ENCODE measurements at regions not wholly inside any gene's neighbourhood (a gene's known extent, or its start where the extent isn't known, plus 50 kb on each side); places are given as distances from the start of the nearest gene placed in this dataset.

GRCh38 chr5:4896328-4896727 lies 243.8 kb upstream of the ADAMTS16 start:
- TF ChIP-seq CTCF (IDR thresholded peaks at IDR 0.05; ENCODE audit: control insufficient read depth, insufficient read depth, low read depth, low read length, missing control alignments) = no peak
- H3K4me3 ChIP-seq (ENCODE audit: control insufficient read depth, low read depth, low read length) = no peak overlapping the region
- no peak for DNase-seq (ENCODE audit: low read depth)

GRCh38 chr5:4901305-4901811 lies 238.8 kb upstream of the ADAMTS16 start:
- H3K4me3 ChIP-seq (ENCODE audit: control insufficient read depth, low read depth, low read length) = no peak overlapping the region
- no peak for TF ChIP-seq CTCF (IDR thresholded peaks at IDR 0.05; ENCODE audit: control insufficient read depth, insufficient read depth, low read depth, low read length, missing control alignments)
- DNase-seq (ENCODE audit: low read depth) = no peak

GRCh38 chr5:4901924-4902323 lies 238.2 kb upstream of the ADAMTS16 start:
- no peak for DNase-seq (ENCODE audit: low read depth)
- TF ChIP-seq CTCF (IDR thresholded peaks at IDR 0.05; ENCODE audit: control insufficient read depth, insufficient read depth, low read depth, low read length, missing control alignments) = no peak
- no peak overlapping the region for H3K4me3 ChIP-seq (ENCODE audit: control insufficient read depth, low read depth, low read length)

GRCh38 chr5:4905674-4906520 lies 234.2 kb upstream of the ADAMTS16 start:
- no peak for DNase-seq (ENCODE audit: low read depth)
- TF ChIP-seq CTCF (IDR thresholded peaks at IDR 0.05; ENCODE audit: control insufficient read depth, insufficient read depth, low read depth, low read length, missing control alignments) = peak; percentile 9
- H3K4me3 ChIP-seq (ENCODE audit: control insufficient read depth, low read depth, low read length) = no peak overlapping the region

GRCh38 chr5:4906786-4907185 lies 233.3 kb upstream of the ADAMTS16 start:
- no peak for DNase-seq (ENCODE audit: low read depth)
- no peak overlapping the region for H3K4me3 ChIP-seq (ENCODE audit: control insufficient read depth, low read depth, low read length)
- TF ChIP-seq CTCF (IDR thresholded peaks at IDR 0.05; ENCODE audit: control insufficient read depth, insufficient read depth, low read depth, low read length, missing control alignments) = no peak

- no peak overlapping the region for H3K4me3 ChIP-seq (ENCODE audit: control insufficient read depth, low read depth, low read length)
- TF ChIP-seq CTCF (IDR thresholded peaks at IDR 0.05; ENCODE audit: control insufficient read depth, insufficient read depth, low read depth, low read length, missing control alignments) = no peak
- DNase-seq (ENCODE audit: low read depth) = no peak
Measured at GRCh38 chr5:4907571-4907970, 232.6 kb upstream of the ADAMTS16 start.

Data from AG09309 (cell line).